GM12865 (cell line): ENCODE measurements at regions not wholly inside any gene's neighbourhood (a gene's known extent, or its start where the extent isn't known, plus 50 kb on each side); places are given as distances from the start of the nearest gene placed in this dataset.

ENCODE experiments used
- DNase-seq: peaks from one replicate; pipeline ENCODE4 v3.0.0; 2010; ENCODE audit warnings: low read depth
- H3K4me3 ChIP-seq: 2 replicates; pipeline ENCODE4 v1.5.1; 2011; ENCODE audit warnings: mild to moderate bottlenecking, low read depth, low read length, control low read depth
- CTCF ChIP-seq: IDR thresholded peaks from 2 replicates; pipeline ENCODE4 v1.5.1; 2011; ENCODE audit warnings: low read length, control low read depth, low read depth, inconsistent platforms; ENCODE audit not compliant: insufficient read depth; ENCODE audit errors: missing control alignments

- no peak for DNase-seq
- H3K4me3 ChIP-seq, result no peak overlapping the region
- no peak for TF ChIP-seq CTCF
Measured at GRCh38 chr2:21251216-21251980, 127.6 kb downstream of the TDRD15 start.

GRCh38 chr2:21253311-21254027 lies 129.7 kb downstream of the TDRD15 start:
- no peak overlapping the region for H3K4me3 ChIP-seq
- no peak for DNase-seq
- TF ChIP-seq CTCF, result no peak

DNA sequence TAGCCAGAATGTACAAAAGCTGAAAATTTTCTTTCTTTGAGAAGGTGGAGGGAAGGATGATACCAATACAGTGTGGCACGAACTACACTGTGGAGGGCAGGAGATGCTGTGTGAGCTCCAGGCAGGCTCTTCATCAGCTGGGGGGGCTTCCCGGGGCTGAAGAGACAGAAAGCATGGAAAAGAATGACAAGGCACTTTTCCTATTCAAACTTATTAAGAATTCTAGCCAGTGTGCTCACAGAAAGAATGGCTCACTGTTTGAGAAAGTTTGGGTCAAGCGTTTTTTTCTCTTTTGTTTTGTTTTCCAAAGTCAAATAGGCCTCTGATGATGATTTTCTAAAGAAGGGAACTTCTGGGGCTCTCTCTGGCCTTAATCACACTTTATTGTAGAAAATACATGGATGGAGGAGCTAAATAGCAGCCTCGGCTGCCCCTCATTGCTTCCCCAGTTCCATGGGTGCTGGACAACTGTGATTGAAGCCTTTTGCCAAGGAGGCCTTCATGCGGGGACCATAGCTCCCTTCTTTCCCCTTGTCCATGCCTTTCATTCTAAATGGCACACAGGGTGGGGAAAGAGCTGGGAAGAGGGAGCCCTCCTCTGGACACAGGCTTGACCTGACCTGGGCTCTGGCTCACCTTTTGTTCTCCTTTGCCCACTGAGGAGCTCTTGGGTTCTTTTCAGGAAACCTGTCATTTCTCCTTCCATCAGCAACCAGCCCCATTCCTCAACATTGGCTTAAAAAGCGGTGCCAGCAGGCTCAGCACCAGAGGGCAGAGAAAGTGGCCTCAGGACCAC lies 130.6 kb downstream of the TDRD15 start:
- no peak overlapping the region for H3K4me3 ChIP-seq
- TF ChIP-seq CTCF, result no peak
- DNase-seq, result no peak

DNA sequence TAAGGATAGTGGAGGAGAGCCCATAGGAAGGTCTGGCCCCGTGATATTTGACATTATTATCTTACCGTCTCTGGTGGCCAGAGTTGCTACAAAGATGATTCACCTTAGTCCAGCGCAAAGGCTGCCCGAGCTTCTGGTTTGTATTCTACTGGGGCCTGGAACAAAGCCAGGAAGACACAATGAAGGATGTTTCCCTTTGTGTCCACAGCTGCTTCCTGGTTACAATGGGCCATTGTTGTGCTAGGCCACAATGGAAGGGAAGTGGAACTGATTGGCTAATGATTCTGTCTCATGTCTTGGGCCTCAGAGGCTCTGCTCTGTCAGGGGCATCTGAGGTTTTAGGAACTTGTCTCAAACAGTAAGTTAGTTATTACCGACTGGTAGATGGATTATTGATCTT lies 132.2 kb downstream of the TDRD15 start:
- no peak overlapping the region for H3K4me3 ChIP-seq
- peak; percentile 41 for DNase-seq
- TF ChIP-seq CTCF, result no peak

DNA sequence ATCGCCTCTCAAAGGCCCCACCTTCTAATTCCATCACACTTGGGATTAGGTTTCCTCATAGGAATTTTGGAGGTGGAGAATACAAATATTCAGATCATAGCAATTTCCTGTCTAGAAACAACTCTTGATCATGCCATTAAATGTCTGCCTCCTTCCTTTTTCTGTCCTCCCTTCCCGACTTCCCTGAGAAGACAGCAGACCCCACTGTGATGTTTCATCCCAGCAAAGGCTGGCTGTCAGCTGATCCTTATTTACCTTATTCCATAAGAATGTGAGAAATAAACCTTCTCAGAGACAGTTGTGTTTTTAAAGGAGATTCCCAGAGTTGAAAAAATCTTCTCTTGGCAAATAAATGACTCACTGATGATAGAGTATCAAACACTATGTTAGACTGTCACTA lies 133.9 kb downstream of the TDRD15 start:
- H3K4me3 ChIP-seq, result no peak overlapping the region
- no peak for TF ChIP-seq CTCF
- DNase-seq, result no peak

- no peak overlapping the region for H3K4me3 ChIP-seq
- DNase-seq, result no peak
- TF ChIP-seq CTCF, result no peak
Measured at GRCh38 chr2:21258082-21258481, 134.3 kb downstream of the TDRD15 start.
